ENCODE measurements at regions not wholly inside any gene's neighbourhood (a gene's known extent, or its start where the extent isn't known, plus 50 kb on each side); places are given as distances from the start of the nearest gene placed in this dataset.

GRCh38 chr9:31500422-31500821 is 884.0 kb upstream of the ACO1 start:
- H3K4me3 ChIP-seq, result no peak overlapping the region
- H3K4me1 ChIP-seq, result no peaks in the 10 kb centered on the region
- DNase-seq (no peak), ATAC-seq (no peak)
- no peak overlapping the region for H3K27ac ChIP-seq
- intact Hi-C loops (cut with DNase I), result no loop called here
- no peaks in the 10 kb centered on the region for H3K36me3 ChIP-seq
- no peaks in the 10 kb centered on the region for H3K27me3 ChIP-seq
- TF ChIP-seq CTCF (IDR thresholded peaks at IDR 0.05), result no peak
- no peaks in the 10 kb centered on the region for H3K9me3 ChIP-seq

- no peak for DNase-seq
Measured at GRCh38 chr9:31519011-31519410, 865.4 kb upstream of the ACO1 start.

GRCh38 chr9:31519424-31519823 is 865.0 kb upstream of the ACO1 start:
- H3K27ac ChIP-seq, result no peak overlapping the region
- no peak overlapping the region for H3K4me3 ChIP-seq
- DNase-seq (no peak), ATAC-seq (no peak)
- intact Hi-C loops (cut with DNase I), result no loop called here
- H3K27me3 ChIP-seq, result no peaks in the 10 kb centered on the region
- no peaks in the 10 kb centered on the region for H3K9me3 ChIP-seq
- H3K36me3 ChIP-seq, result no peaks in the 10 kb centered on the region
- no peak for TF ChIP-seq CTCF (IDR thresholded peaks at IDR 0.05)
- peaks cover 2% of the 10 kb centered on the region for H3K4me1 ChIP-seq

More at GRCh38 chr9:31519011-31519410, 865.4 kb upstream of the ACO1 start:
- Histone ChIP-seq H3K27me3 (no peaks in the 10 kb centered on the region), H3K4me1 (peaks cover 2% of the 10 kb centered on the region), H3K36me3 (no peaks in the 10 kb centered on the region), H3K4me3 (no peak overlapping the region), H3K27ac (no peak overlapping the region), H3K9me3 (no peaks in the 10 kb centered on the region)
- ATAC-seq, result no peak
- no peak for TF ChIP-seq CTCF (IDR thresholded peaks at IDR 0.05)
- intact Hi-C loops (cut with DNase I), result no loop called here

DNA sequence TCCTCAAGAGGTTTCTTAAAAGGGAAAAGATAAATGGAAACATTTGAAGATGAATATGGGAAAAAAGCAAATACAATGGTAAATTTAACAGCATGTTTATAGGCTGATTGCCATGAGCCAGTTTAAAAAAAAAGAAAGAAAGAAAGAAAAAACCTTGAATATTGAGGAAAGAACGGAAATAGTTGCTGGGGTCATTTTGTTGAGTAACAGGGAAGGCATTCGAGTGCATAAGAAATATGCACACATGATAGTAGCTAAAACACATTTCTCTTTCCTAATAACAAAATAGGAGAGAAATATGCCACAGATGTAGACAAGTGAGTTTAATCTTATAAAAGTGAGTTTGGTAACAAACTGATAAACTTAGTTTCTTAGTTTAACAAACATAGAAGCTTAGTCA is 864.6 kb upstream of the ACO1 start:
- TF ChIP-seq CTCF (IDR thresholded peaks at IDR 0.05), result no peak
- Histone ChIP-seq H3K36me3 (no peaks in the 10 kb centered on the region), H3K4me3 (no peak overlapping the region), H3K27me3 (no peaks in the 10 kb centered on the region), H3K4me1 (peaks cover 2% of the 10 kb centered on the region), H3K9me3 (no peaks in the 10 kb centered on the region), H3K27ac (no peak overlapping the region)
- DNase-seq (no peak), ATAC-seq (no peak)
- intact Hi-C loops (cut with DNase I), result no loop called here

- ATAC-seq (no peak), DNase-seq (no peak)
- TF ChIP-seq CTCF (IDR thresholded peaks at IDR 0.05), result no peak
- Histone ChIP-seq H3K4me1 (peaks cover 2% of the 10 kb centered on the region), H3K36me3 (no peaks in the 10 kb centered on the region), H3K27ac (no peak overlapping the region), H3K27me3 (no peaks in the 10 kb centered on the region), H3K4me3 (no peak overlapping the region), H3K9me3 (no peaks in the 10 kb centered on the region)
- intact Hi-C loops (cut with DNase I), result no loop called here
Measured at GRCh38 chr9:31520301-31521085, 864.0 kb upstream of the ACO1 start.
